HG03520 (cell line): ENCODE measurements at regions not wholly inside any gene's neighbourhood (a gene's known extent, or its start where the extent isn't known, plus 50 kb on each side); places are given as distances from the start of the nearest gene placed in this dataset.

Experiments used
- ATAC-seq: cut with Tn5 transposase; IDR thresholded peaks from one replicate; pipeline ENCODE4 v1.9.1; 2021; ENCODE audit warnings: mild to moderate bottlenecking, moderate library complexity; ENCODE audit not compliant: unreplicated experiment

- no peak for ATAC-seq
These were observed 60.0 kb upstream of the NMNAT3 start for GRCh38 chr3:139737682-139738361.

DNA sequence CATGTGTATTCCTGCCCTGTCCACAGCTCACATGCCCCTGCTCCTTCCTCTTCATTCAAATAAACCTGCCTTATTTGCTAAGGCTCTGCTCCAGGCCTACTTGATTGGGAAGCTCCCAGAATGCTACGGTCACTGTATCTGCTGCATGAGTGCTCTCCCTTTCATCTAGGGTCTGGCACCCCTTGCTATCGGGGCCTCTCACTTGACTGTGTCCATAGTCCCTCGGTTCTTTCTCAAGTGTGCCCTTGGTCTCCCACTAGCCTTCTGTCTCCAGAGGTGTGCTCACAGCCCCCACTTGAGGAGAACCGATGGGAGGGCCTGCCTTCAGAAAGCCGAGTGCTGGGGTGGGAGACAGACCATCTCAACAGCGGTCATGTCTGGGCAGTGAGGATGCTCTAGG lies 57.4 kb upstream of the NMNAT3 start:
- no peak for ATAC-seq

- no peak for ATAC-seq
These were observed 55.0 kb upstream of the NMNAT3 start for GRCh38 chr3:139732729-139733128.

- ATAC-seq = no peak
These were observed 51.5 kb upstream of the NMNAT3 start for GRCh38 chr3:139729300-139729699.

DNA sequence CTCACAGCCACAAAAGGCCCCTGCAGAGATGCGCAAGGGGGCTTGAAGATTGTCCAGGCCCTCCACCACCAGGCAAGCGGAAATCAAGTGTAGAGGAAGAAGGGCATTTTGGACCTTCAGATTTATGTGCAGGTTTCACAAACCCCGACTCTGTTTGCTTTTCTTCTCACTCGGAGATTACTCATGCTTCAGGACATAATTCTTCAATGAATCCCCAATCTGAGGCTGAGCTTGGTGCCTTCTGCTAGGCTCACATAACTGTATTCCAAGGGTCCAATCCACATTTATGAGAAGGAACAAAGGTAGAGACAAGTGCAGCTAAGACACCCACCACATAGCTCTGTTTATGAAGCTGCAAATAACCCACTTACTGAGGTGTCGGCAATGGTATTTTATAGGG lies 50.6 kb upstream of the NMNAT3 start:
- ATAC-seq = no peak
